ENCODE measurements at regions not wholly inside any gene's neighbourhood (a gene's known extent, or its start where the extent isn't known, plus 50 kb on each side); places are given as distances from the start of the nearest gene placed in this dataset.

GRCh38 chr2:8246137-8246536, 435.7 kb upstream of the ID2 start:
- TF ChIP-seq POLR2A (IDR thresholded peaks at IDR 0.05; ENCODE audit: borderline replicate concordance, extremely low read depth, insufficient read depth, insufficient read length), result no peak
- TF ChIP-seq MAX (IDR thresholded peaks at IDR 0.05), result no peak
- no peak for TF ChIP-seq REST (IDR thresholded peaks at IDR 0.05; ENCODE audit: low read depth)
- TF ChIP-seq CTCF (IDR thresholded peaks at IDR 0.05 in 2 of 3, conservative IDR thresholded peaks at IDR 0.05 in 1 of 3; ENCODE audit: borderline replicate concordance in 1 of 3, insufficient read depth in 1 of 3, low read depth in 2 of 3, low read length in 2 of 3), result no peak
- no peak for TF ChIP-seq ELF1 (IDR thresholded peaks at IDR 0.05; ENCODE audit: borderline replicate concordance, low read depth)
- no peak for TF ChIP-seq SP1 (IDR thresholded peaks at IDR 0.05; ENCODE audit: low read depth)
- no peak for TF ChIP-seq TCF7L2 (IDR thresholded peaks at IDR 0.05; ENCODE audit: borderline replicate concordance, extremely low read depth, insufficient read depth, insufficient read length)
- no peak for TF ChIP-seq RAD21 (IDR thresholded peaks at IDR 0.05; ENCODE audit: low read depth)
- TF ChIP-seq POLR2AphosphoS5 (IDR thresholded peaks at IDR 0.05; ENCODE audit: low read depth, low read length), result no peak
